ENCODE measurements at regions not wholly inside any gene's neighbourhood (a gene's known extent, or its start where the extent isn't known, plus 50 kb on each side); places are given as distances from the start of the nearest gene placed in this dataset.
"Not testable (repeated sequence)": the region's sequence is repeated elsewhere in the genome, so short reads cannot be mapped to it uniquely, and the experiment has no call there.

- no peaks in the 10 kb centered on the region for H3K36me3 ChIP-seq (ENCODE audit: control insufficient read depth, insufficient read depth, low read length)
- no peak overlapping the region for H3K4me3 ChIP-seq (ENCODE audit: low read depth, low read length)
- no peak overlapping the region for H3K27ac ChIP-seq (ENCODE audit: low read depth, low read length)
- H3K4me1 ChIP-seq (ENCODE audit: control insufficient read depth, insufficient read depth, low read length): peaks cover 9% of the 10 kb centered on the region
- no peaks in the 10 kb centered on the region for H3K27me3 ChIP-seq (ENCODE audit: control insufficient read depth, insufficient read depth, low read length)
- H3K9ac ChIP-seq (ENCODE audit: low read depth, low read length): no peak overlapping the region
- no peaks in the 10 kb centered on the region for H3K9me3 ChIP-seq (ENCODE audit: control insufficient read depth, insufficient read depth, low read length)
Measured at GRCh38 chr17:71004413-71004812, 835.1 kb downstream of the KCNJ2 start.

- H3K36me3 ChIP-seq (ENCODE audit: control insufficient read depth, insufficient read depth, low read length): no peaks in the 10 kb centered on the region
- no peak overlapping the region for H3K4me3 ChIP-seq (ENCODE audit: low read depth, low read length)
- H3K9ac ChIP-seq (ENCODE audit: low read depth, low read length): no peak overlapping the region
- no peaks in the 10 kb centered on the region for H3K9me3 ChIP-seq (ENCODE audit: control insufficient read depth, insufficient read depth, low read length)
- no peaks in the 10 kb centered on the region for H3K4me1 ChIP-seq (ENCODE audit: control insufficient read depth, insufficient read depth, low read length)
- H3K27me3 ChIP-seq (ENCODE audit: control insufficient read depth, insufficient read depth, low read length): no peaks in the 10 kb centered on the region
- no peak overlapping the region for H3K27ac ChIP-seq (ENCODE audit: low read depth, low read length)
Measured at GRCh38 chr17:71011391-71011790, 842.1 kb downstream of the KCNJ2 start.

- no peaks in the 10 kb centered on the region for H3K9me3 ChIP-seq (ENCODE audit: control insufficient read depth, insufficient read depth, low read length)
- no peak overlapping the region for H3K4me3 ChIP-seq (ENCODE audit: low read depth, low read length)
- H3K36me3 ChIP-seq (ENCODE audit: control insufficient read depth, insufficient read depth, low read length): no peaks in the 10 kb centered on the region
Measured at GRCh38 chr17:71019699-71020098, 850.4 kb downstream of the KCNJ2 start.

GRCh38 chr17:71022758-71023157 is 853.4 kb downstream of the KCNJ2 start:
- H3K27ac ChIP-seq (ENCODE audit: low read depth, low read length): no peak overlapping the region
- H3K4me3 ChIP-seq (ENCODE audit: low read depth, low read length): no peak overlapping the region
- no peaks in the 10 kb centered on the region for H3K9me3 ChIP-seq (ENCODE audit: control insufficient read depth, insufficient read depth, low read length)
- H3K9ac ChIP-seq (ENCODE audit: low read depth, low read length): no peak overlapping the region
- 0 out of 2 replicates have a peak, but pooled peaks cover 3% of the 10 kb centered on the region for H3K27me3 ChIP-seq (ENCODE audit: control insufficient read depth, insufficient read depth, low read length)
- H3K4me1 ChIP-seq (ENCODE audit: control insufficient read depth, insufficient read depth, low read length): peaks cover 20% of the 10 kb centered on the region
- H3K36me3 ChIP-seq (ENCODE audit: control insufficient read depth, insufficient read depth, low read length): no peaks in the 10 kb centered on the region

More at GRCh38 chr17:71019699-71020098, 850.4 kb downstream of the KCNJ2 start:
- Histone ChIP-seq H3K27me3 (ENCODE audit: control insufficient read depth, insufficient read depth, low read length) (no peaks in the 10 kb centered on the region), H3K27ac (ENCODE audit: low read depth, low read length) (no peak overlapping the region), H3K9ac (ENCODE audit: low read depth, low read length) (no peak overlapping the region), H3K4me1 (ENCODE audit: control insufficient read depth, insufficient read depth, low read length) (peaks cover 20% of the 10 kb centered on the region)

- Histone ChIP-seq H3K4me1 (ENCODE audit: control insufficient read depth, insufficient read depth, low read length) (peaks cover 20% of the 10 kb centered on the region), H3K27me3 (ENCODE audit: control insufficient read depth, insufficient read depth, low read length) (peaks cover 7% of the 10 kb centered on the region; the same call in 1 of the 2 replicates), H3K4me3 (ENCODE audit: low read depth, low read length) (no peak overlapping the region), H3K36me3 (ENCODE audit: control insufficient read depth, insufficient read depth, low read length) (no peaks in the 10 kb centered on the region), H3K9me3 (ENCODE audit: control insufficient read depth, insufficient read depth, low read length) (no peaks in the 10 kb centered on the region), H3K27ac (ENCODE audit: low read depth, low read length) (no peak overlapping the region), H3K9ac (ENCODE audit: low read depth, low read length) (no peak overlapping the region)
Measured at GRCh38 chr17:71023249-71024030, 854.1 kb downstream of the KCNJ2 start.

- H3K9me3 ChIP-seq (ENCODE audit: control insufficient read depth, insufficient read depth, low read length): no peaks in the 10 kb centered on the region
- H3K4me3 ChIP-seq (ENCODE audit: low read depth, low read length): no peak overlapping the region
- H3K27ac ChIP-seq (ENCODE audit: low read depth, low read length): no peak overlapping the region
- H3K36me3 ChIP-seq (ENCODE audit: control insufficient read depth, insufficient read depth, low read length): no peaks in the 10 kb centered on the region
- H3K9ac ChIP-seq (ENCODE audit: low read depth, low read length): no peak overlapping the region
- peaks cover 20% of the 10 kb centered on the region for H3K4me1 ChIP-seq (ENCODE audit: control insufficient read depth, insufficient read depth, low read length)
- peaks cover 10% of the 10 kb centered on the region for H3K27me3 ChIP-seq (ENCODE audit: control insufficient read depth, insufficient read depth, low read length)
Measured at GRCh38 chr17:71024172-71024571, 854.8 kb downstream of the KCNJ2 start.

- Histone ChIP-seq H3K27ac (ENCODE audit: low read depth, low read length) (no peak overlapping the region), H3K36me3 (ENCODE audit: control insufficient read depth, insufficient read depth, low read length) (no peaks in the 10 kb centered on the region), H3K9ac (ENCODE audit: low read depth, low read length) (no peak overlapping the region), H3K4me3 (ENCODE audit: low read depth, low read length) (no peak overlapping the region), H3K27me3 (ENCODE audit: control insufficient read depth, insufficient read depth, low read length) (peaks cover 17% of the 10 kb centered on the region), H3K9me3 (ENCODE audit: control insufficient read depth, insufficient read depth, low read length) (no peaks in the 10 kb centered on the region), H3K4me1 (ENCODE audit: control insufficient read depth, insufficient read depth, low read length) (peaks cover 15% of the 10 kb centered on the region)
Measured at GRCh38 chr17:71024969-71025368, 855.6 kb downstream of the KCNJ2 start.

GRCh38 chr17:71029246-71029645 is 859.9 kb downstream of the KCNJ2 start:
- Histone ChIP-seq H3K4me1 (ENCODE audit: control insufficient read depth, insufficient read depth, low read length) (peaks cover 16% of the 10 kb centered on the region), H3K9me3 (ENCODE audit: control insufficient read depth, insufficient read depth, low read length) (no peaks in the 10 kb centered on the region), H3K9ac (ENCODE audit: low read depth, low read length) (no peak overlapping the region), H3K27me3 (ENCODE audit: control insufficient read depth, insufficient read depth, low read length) (peaks cover 47% of the 10 kb centered on the region), H3K36me3 (ENCODE audit: control insufficient read depth, insufficient read depth, low read length) (no peaks in the 10 kb centered on the region), H3K4me3 (ENCODE audit: low read depth, low read length) (no peak overlapping the region), H3K27ac (ENCODE audit: low read depth, low read length) (no peak overlapping the region)

- Histone ChIP-seq H3K4me1 (ENCODE audit: control insufficient read depth, insufficient read depth, low read length) (peaks cover 18% of the 10 kb centered on the region), H3K27me3 (ENCODE audit: control insufficient read depth, insufficient read depth, low read length) (peaks cover 67% of the 10 kb centered on the region)
- not testable (repeated sequence) for H3K9me3 ChIP-seq (ENCODE audit: control insufficient read depth, insufficient read depth, low read length); H3K4me3 ChIP-seq (ENCODE audit: low read depth, low read length); H3K36me3 ChIP-seq (ENCODE audit: control insufficient read depth, insufficient read depth, low read length); H3K9ac ChIP-seq (ENCODE audit: low read depth, low read length); H3K27ac ChIP-seq (ENCODE audit: low read depth, low read length)
Measured at GRCh38 chr17:71031286-71031685, 862.0 kb downstream of the KCNJ2 start.

- no peak overlapping the region for H3K9ac ChIP-seq (ENCODE audit: low read depth, low read length)
- H3K36me3 ChIP-seq (ENCODE audit: control insufficient read depth, insufficient read depth, low read length): no peaks in the 10 kb centered on the region
- H3K27me3 ChIP-seq (ENCODE audit: control insufficient read depth, insufficient read depth, low read length): peaks cover 79% of the 10 kb centered on the region
- peak overlapping the region; percentile 78 for H3K27ac ChIP-seq (ENCODE audit: low read depth, low read length)
- H3K4me3 ChIP-seq (ENCODE audit: low read depth, low read length): 0 out of 2 replicates have a peak overlapping the region, but pooled peaks have one; percentile 1
- H3K4me1 ChIP-seq (ENCODE audit: control insufficient read depth, insufficient read depth, low read length): peaks cover 18% of the 10 kb centered on the region
- no peaks in the 10 kb centered on the region for H3K9me3 ChIP-seq (ENCODE audit: control insufficient read depth, insufficient read depth, low read length)
Measured at GRCh38 chr17:71032746-71033273, 863.5 kb downstream of the KCNJ2 start.

- no peaks in the 10 kb centered on the region for H3K9me3 ChIP-seq (ENCODE audit: control insufficient read depth, insufficient read depth, low read length)
- 0 out of 2 replicates have a peak overlapping the region, but pooled peaks have one; percentile 1 for H3K4me3 ChIP-seq (ENCODE audit: low read depth, low read length)
- H3K4me1 ChIP-seq (ENCODE audit: control insufficient read depth, insufficient read depth, low read length): peaks cover 18% of the 10 kb centered on the region
- no peaks in the 10 kb centered on the region for H3K36me3 ChIP-seq (ENCODE audit: control insufficient read depth, insufficient read depth, low read length)
- no peak overlapping the region for H3K9ac ChIP-seq (ENCODE audit: low read depth, low read length)
- peak overlapping the region; percentile 78 for H3K27ac ChIP-seq (ENCODE audit: low read depth, low read length)
- peaks cover 81% of the 10 kb centered on the region for H3K27me3 ChIP-seq (ENCODE audit: control insufficient read depth, insufficient read depth, low read length)
Measured at GRCh38 chr17:71033336-71033735, 864.0 kb downstream of the KCNJ2 start.

Measured in HUES48 (cell line).